Inferior parietal cortex (tissue), 1 donor: ENCODE measurements at regions not wholly inside any gene's neighbourhood (a gene's known extent, or its start where the extent isn't known, plus 50 kb on each side); places are given as distances from the start of the nearest gene placed in this dataset.
A peak's percentile ranks its signal among the peaks of the same experiment; 100 is the strongest.

Experiments
- DNase-seq: peaks from one replicate; pipeline ENCODE4 v3.0.0-alpha.2; 2016; ENCODE audit errors: extremely low spot score

- DNase-seq = no peak
Measured at GRCh38 chr3:24838533-24838932, 343.9 kb upstream of the THRB start.

DNA sequence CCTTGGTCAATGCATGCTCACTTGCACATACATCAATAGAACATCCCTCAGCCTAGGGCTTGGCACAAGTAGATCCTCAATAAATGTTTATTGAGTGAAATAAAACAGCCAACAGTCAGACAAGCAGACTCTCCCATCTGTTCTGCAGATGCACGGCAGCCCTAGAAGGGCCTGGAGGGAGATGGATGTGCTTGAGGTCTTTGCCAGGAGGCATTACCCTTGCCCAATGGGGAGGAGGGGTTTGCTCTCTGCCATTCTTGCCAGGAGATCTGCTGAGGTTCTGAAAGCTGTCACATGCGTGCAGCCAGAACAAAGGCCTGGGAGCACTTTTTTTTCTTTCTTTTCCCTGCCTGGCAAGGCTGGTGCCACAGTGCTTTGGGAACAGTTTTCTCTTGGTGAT lies 349.3 kb upstream of the THRB start:
- DNase-seq = no peak

- no peak for DNase-seq
Measured at GRCh38 chr3:24845524-24846155, 351.0 kb upstream of the THRB start.

DNA sequence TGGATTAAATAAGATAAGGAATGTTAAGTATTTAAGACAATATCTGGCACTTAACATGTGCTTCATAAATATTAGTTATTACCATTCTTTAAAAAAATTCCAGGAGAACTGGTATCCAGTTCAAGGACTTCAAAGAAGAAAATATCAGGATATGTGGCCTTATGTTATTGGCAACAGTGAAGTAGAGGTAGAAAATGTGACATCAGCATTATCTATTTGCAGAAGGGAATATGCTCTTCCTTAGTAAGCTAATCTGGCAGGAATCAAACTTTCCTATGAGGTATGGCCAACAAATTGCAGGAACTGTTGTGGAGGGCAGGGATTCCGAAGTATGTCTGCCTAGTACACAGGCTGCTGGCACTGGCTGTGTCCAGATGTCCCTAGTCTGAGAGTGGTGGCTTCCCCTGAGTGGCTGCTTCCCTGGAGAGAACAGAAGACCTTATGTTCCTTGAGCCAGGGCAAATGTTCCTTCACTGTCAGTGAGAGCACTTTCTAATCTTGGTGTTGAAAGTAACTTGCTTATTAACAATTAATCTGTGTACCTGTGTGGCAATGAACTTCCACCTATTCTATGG lies 351.7 kb upstream of the THRB start:
- no peak for DNase-seq

GRCh38 chr3:24850245-24850644 lies 355.6 kb upstream of the THRB start:
- no peak for DNase-seq

DNA sequence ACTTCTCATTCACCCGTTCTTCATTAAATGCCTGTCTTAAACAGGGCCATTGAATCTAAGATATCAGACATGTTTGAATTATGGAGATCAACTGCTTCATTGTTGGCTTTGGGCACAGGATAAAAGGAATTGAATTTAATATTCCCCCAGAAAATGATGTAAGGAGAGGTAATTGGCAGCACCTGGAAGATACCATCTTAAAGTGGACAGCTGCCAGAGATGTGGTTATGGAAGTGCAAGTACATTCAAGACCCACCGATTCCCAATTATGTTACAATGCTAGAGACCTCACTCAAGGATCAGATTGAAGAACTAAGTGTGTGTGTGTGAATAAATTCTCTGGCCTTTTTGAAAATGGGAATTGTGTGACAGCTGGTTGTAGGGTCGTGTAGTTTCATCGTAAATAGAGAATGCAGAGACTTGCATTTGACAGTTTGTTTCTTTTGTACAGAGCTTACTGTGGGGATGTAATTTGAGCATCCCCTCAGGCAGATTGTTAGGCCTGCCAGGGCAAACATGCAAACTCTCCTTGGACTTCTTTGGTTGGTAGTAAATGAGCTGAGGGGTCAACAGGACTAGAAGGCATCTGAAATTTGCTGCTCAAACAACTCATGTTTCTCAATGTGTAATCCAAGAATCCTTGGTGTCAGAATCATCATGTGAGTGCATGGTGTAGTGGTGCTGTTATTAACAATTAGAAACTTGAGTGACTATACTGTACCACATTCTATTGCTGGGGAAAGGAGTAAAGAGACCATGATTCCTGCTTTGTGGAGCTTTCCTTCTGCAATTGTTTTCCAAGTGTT lies 359.2 kb upstream of the THRB start:
- DNase-seq = no peak

- no peak for DNase-seq
Measured at GRCh38 chr3:24854748-24855147, 360.1 kb upstream of the THRB start.

DNA sequence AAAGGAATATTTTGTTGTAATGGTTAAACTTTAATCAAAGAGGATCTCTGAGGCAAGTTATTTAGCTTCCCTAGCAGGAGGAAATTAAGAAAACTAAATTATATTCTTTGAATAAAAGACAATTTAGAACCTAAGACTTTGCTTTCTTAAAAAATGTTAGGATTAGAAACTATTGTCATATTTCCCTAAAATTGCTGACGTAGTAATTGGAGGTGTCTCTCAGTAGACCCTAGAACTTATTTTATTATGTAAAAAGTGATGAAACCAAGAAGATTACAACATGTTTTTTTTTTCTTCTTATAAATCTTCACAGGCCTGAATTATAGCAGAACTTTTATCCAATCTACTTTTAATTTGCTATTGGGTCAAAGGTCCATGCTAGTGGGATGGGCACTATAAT lies 363.3 kb upstream of the THRB start:
- DNase-seq = no peak

GRCh38 chr3:24863215-24863614 lies 368.6 kb upstream of the THRB start:
- no peak for DNase-seq

DNA sequence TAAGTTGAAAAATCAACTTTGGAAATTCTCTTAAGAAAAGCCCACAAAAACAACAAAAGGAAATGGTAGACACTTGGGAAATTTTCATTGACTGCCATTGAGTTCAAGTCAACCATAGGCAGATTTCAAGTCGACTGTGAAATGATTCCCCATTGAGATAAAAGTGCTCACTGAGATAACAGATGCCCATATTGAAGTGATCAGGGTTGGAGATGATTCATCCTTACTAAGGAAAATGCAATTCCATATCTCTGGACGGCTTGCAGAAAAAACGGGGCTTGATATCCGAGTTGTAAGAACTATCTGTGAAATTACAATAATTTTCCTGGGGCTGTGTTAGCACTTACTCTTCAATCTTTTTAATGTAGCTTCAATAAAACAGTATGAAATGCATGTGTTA lies 373.1 kb upstream of the THRB start:
- peak; percentile 7 for DNase-seq

DNA sequence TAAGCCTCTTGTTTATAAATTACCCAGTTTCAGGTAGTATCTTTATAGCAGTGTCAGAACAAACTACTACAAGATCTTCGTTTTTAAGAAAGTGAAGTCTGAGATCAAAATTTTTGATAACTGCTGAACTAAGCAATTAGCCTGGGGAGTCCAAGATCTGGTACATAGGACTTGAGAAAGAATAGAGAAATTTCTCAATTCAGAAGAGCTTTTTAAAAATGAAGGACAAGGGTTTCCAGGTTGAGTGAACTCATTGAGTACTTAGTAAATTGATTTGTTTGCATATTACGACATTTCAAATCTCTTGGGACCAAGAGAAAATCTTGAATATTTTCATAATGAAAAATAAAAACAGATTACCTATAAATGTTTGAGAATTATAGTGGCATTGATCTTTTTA lies 386.6 kb upstream of the THRB start:
- DNase-seq = no peak

GRCh38 chr3:24886501-24886900 lies 391.9 kb upstream of the THRB start:
- DNase-seq = no peak

DNA sequence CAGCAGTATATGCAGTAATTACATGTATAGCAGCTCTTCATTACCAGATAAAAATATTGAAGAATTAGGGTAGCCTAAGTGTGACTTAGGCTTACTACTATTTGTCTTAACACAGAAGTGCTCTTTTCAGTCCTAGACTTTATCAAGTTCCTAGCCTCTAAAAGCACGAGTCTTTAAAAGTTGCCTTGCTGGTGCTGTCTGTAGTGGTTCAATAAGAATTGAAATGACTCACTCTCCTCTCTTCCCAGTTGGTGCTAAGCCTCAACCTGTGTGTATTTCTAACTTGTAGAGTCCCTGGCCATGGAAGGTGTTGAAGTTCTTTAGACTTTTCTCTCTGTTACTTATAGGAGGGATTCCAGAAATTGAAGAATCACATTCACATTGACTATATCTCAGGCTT lies 395.4 kb upstream of the THRB start:
- no peak for DNase-seq

DNA sequence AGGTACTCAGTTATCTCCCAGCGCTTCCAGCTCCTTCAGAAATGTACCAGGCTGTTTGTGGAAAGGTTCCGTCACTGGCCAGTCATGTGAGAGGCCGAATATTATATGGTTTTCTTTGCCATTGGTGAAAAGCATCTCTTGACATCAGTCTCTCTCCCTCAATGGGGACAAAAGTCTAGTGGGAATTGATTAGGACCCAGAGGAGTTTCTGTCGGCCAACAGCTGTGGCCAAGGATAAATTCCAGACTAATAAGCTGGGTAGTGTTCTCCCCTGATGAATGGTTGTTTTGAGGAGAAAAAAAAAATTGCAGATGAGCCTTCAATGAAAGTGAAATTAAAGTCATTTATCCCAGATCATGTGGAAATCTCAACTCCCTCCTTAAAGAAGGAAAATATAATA lies 404.7 kb upstream of the THRB start:
- no peak for DNase-seq

DNA sequence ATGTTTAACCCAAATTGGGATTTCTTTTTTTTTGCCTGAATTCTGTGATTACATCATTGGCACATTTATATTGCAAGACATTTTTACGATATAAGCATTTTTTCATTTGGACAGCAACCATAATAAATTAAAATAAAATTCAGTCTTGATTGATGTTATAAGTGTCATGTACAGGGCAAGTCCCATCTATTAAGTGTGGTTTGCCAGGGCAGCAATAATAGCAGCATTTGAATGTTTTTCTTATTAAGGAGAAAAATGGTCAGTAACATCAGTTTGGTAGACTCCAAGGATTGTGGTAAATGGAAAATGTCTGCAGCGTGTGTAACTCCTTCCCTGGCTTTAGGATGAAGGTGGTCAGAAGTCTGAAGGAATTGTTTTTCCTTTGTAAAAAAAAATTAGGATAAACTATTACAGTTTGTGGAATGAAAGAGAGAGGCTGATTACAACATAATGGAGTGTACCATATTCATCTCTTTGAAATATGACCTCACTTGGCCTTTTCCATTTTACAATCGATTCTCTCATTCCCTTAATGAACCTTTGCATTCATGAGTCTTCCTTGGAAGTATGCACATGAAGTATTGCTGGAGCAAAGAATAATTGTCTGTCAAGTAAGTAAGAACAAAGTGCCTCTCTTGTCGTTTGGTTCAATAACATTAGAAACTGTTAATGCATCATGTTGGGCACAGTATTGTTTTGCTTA lies 405.4 kb upstream of the THRB start:
- DNase-seq = no peak

DNA sequence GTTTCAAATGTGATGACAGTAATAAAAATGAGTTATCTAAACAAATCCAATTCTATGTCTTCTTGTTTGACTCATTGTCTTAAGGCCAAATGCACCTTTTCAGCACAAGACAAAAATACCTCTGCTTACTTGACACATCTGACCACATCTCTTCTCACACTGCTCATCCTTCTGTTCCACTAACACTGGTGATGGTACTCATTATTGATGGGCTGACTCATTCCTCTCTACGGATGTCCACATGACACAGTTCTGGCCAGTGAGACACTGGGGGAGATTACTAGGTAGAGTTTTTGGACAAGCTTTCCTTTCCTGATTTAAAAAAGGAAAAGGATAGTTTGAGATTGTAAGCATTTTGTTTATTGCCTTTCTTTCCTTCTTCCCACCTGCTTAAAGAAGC lies 410.6 kb upstream of the THRB start:
- no peak for DNase-seq

DNA sequence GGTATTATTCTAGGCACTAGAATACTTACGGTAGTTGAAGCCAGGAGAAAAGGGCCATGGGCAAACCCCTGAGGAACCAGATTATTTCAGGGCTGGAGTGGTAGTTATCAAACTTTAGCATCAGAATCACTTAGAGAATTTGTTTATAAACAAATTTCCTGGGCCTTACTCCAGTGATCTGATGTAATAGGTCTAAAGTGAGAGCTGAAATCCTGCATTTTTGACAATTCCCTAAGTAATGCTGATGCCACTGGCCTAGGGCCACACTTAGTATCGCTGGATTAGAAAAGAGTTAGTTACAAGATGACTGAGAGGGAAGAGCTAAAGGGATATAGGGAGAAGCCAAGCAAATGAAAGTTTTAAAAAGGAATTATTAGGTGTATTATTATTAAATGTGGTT lies 412.5 kb upstream of the THRB start:
- DNase-seq = no peak

GRCh38 chr3:24911076-24911475 lies 416.4 kb upstream of the THRB start:
- DNase-seq = no peak

- no peak for DNase-seq
Measured at GRCh38 chr3:24915639-24916038, 421.0 kb upstream of the THRB start.

DNA sequence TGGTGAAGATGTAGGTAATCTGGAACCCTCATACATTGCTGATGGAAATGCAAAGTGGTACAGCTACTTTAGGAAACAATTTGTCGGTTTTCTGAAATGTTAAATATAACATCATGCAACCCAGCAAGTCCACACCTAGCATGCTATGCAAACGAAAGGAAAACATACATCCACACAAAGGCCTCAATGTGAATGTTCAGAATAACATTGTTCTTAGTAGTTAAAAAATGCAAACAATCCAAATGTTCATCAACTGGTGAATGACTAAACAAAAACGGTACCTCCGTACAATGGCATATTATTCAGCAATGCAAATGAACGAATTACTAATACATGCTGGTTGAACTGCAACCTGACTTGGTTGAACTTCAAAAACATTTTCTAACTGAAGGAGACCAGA lies 423.3 kb upstream of the THRB start:
- no peak for DNase-seq

GRCh38 chr3:24923570-24923969 lies 428.9 kb upstream of the THRB start:
- no peak for DNase-seq

- no peak for DNase-seq
Measured at GRCh38 chr3:24929521-24929920, 434.9 kb upstream of the THRB start.

GRCh38 chr3:24933401-24933800 lies 438.8 kb upstream of the THRB start:
- DNase-seq = no peak
